ENCODE measurements at regions not wholly inside any gene's neighbourhood (a gene's known extent, or its start where the extent isn't known, plus 50 kb on each side); places are given as distances from the start of the nearest gene placed in this dataset.

- H3K4me1 Mint-ChIP-seq, result no peaks in the 10 kb centered on the region
- no peak for ATAC-seq (replicated peaks; ENCODE audit: extremely low read depth, poor library complexity, severe bottlenecking)
- H3K27me3 Mint-ChIP-seq, result no peaks in the 10 kb centered on the region
- DNase-seq (ENCODE audit: low spot score in 2 of 2), result no peak
- no peak overlapping the region for H3K4me3 Mint-ChIP-seq
- no peak overlapping the region for H3K27ac Mint-ChIP-seq (ENCODE audit: low read depth)
- H3K9me3 Mint-ChIP-seq, result no peaks in the 10 kb centered on the region
- H3K36me3 Mint-ChIP-seq (ENCODE audit: insufficient read depth), result no peaks in the 10 kb centered on the region
These were observed 1454.9 kb downstream of the ZPLD1 start for GRCh38 chr3:103889675-103890074.

DNA sequence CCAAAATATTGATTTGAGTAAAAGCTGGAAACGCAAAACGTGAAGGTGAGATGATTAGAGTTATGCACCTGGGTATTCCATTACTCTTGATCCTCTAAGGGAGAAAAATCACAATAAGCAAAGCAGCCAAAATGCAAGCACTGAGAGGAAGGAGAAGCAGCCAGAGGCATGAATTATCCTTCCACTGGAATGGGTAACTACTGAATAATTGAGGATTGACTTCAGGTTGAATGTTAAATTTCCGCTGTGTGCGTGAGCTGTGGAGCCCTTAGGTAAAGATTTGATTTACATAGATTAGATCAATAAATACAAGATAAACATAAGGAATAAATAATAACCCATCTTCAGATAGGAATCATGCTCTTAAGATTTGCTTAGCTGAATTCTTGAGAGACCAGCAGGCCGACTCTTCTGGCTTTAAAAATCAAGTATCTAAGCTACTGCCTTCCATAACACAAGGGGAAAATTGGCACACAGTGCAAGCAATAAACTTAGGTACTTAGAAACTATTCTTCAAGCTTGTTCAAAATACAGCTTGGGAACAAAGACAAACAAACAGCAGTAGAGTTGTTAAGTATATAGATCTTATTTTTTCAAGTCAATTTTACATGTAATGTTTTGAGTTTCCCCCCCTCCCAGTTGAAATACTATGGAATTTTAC lies 1459.5 kb downstream of the ZPLD1 start:
- H3K4me1 Mint-ChIP-seq, result no peaks in the 10 kb centered on the region
- DNase-seq (ENCODE audit: low spot score in 2 of 2), result no peak
- no peaks in the 10 kb centered on the region for H3K27me3 Mint-ChIP-seq
- no peak overlapping the region for H3K27ac Mint-ChIP-seq (ENCODE audit: low read depth)
- H3K4me3 Mint-ChIP-seq, result no peak overlapping the region
- ATAC-seq (replicated peaks; ENCODE audit: extremely low read depth, poor library complexity, severe bottlenecking), result no peak
- H3K9me3 Mint-ChIP-seq, result peaks cover 10% of the 10 kb centered on the region
- H3K36me3 Mint-ChIP-seq (ENCODE audit: insufficient read depth), result no peaks in the 10 kb centered on the region

DNA sequence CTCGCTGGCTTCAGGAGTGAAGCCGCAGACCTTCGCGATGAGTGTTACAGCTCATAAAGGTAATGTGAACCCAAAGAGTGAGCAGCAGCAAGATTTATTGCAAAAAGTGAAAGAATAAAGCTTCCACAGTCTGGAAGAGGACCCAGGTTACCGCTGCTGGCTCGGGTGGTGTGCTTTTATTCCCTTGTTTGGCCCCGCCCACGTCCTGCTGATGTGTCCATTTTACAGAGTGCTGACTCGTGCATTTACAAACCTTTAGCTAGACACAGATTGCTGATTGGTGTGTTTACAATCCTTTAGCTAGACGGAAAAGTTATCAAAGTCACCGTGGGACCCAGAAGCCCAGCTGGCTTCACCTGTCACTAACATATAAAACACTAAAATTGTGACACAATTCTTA lies 1464.5 kb downstream of the ZPLD1 start:
- H3K27ac Mint-ChIP-seq (ENCODE audit: low read depth), result no peak overlapping the region

DNA sequence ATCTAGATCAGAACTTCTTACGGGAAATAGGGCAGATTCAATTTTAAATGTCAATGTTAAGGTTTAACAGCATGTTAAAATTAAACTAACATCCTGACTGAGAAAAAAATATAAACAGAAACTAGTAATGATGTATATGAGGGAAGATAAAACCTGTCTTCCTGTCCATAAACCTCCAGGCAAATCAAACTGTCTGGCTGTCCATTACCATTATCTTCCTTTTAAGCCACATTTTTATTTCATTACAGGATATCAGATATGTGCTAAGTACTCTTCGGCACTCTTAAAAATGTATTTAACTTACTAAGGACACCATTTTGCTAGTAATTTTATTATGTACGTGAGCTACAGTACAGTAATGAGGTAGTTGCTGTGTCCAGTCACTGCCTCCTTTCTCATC lies 1461.7 kb upstream of the ALCAM start:
- H3K36me3 Mint-ChIP-seq (ENCODE audit: insufficient read depth), result peaks cover 4% of the 10 kb centered on the region
- H3K9me3 Mint-ChIP-seq, result peaks cover 9% of the 10 kb centered on the region
- no peaks in the 10 kb centered on the region for H3K4me1 Mint-ChIP-seq
- H3K4me3 Mint-ChIP-seq, result no peak overlapping the region
- no peak for ATAC-seq (replicated peaks; ENCODE audit: extremely low read depth, poor library complexity, severe bottlenecking)
- DNase-seq (ENCODE audit: low spot score in 2 of 2), result no peak
- H3K27ac Mint-ChIP-seq (ENCODE audit: low read depth), result no peak overlapping the region
- no peaks in the 10 kb centered on the region for H3K27me3 Mint-ChIP-seq

More for the DNA sequence above, 1464.5 kb downstream of the ZPLD1 start:
- Mint-ChIP-seq H3K27me3 (no peaks in the 10 kb centered on the region), H3K4me3 (no peak overlapping the region), H3K9me3 (peaks cover 19% of the 10 kb centered on the region), H3K36me3 (ENCODE audit: insufficient read depth) (peaks cover 3% of the 10 kb centered on the region), H3K4me1 (no peaks in the 10 kb centered on the region)
- ATAC-seq (replicated peaks; ENCODE audit: extremely low read depth, poor library complexity, severe bottlenecking) (no peak), DNase-seq (ENCODE audit: low spot score in 2 of 2) (no peak)

- peaks cover 9% of the 10 kb centered on the region for H3K9me3 Mint-ChIP-seq
These were observed 1460.4 kb upstream of the ALCAM start for GRCh38 chr3:103906304-103906703.

GRCh38 chr3:103906808-103907207 lies 1459.9 kb upstream of the ALCAM start:
- Mint-ChIP-seq H3K27me3 (no peaks in the 10 kb centered on the region), H3K4me1 (no peaks in the 10 kb centered on the region), H3K4me3 (no peak overlapping the region), H3K9me3 (peaks cover 4% of the 10 kb centered on the region), H3K36me3 (ENCODE audit: insufficient read depth) (peaks cover 4% of the 10 kb centered on the region), H3K27ac (ENCODE audit: low read depth) (no peak overlapping the region)
- DNase-seq (ENCODE audit: low spot score in 2 of 2) (no peak), ATAC-seq (replicated peaks; ENCODE audit: extremely low read depth, poor library complexity, severe bottlenecking) (no peak)

More at GRCh38 chr3:103906304-103906703, 1460.4 kb upstream of the ALCAM start:
- Mint-ChIP-seq H3K36me3 (ENCODE audit: insufficient read depth) (peaks cover 4% of the 10 kb centered on the region), H3K27me3 (no peaks in the 10 kb centered on the region), H3K4me1 (no peaks in the 10 kb centered on the region), H3K4me3 (no peak overlapping the region), H3K27ac (ENCODE audit: low read depth) (no peak overlapping the region)
- ATAC-seq (replicated peaks; ENCODE audit: extremely low read depth, poor library complexity, severe bottlenecking), result no peak
- DNase-seq (ENCODE audit: low spot score in 2 of 2), result no peak

- H3K27ac Mint-ChIP-seq (ENCODE audit: low read depth), result no peak overlapping the region
- ATAC-seq (replicated peaks; ENCODE audit: extremely low read depth, poor library complexity, severe bottlenecking) (no peak), DNase-seq (ENCODE audit: low spot score in 2 of 2) (no peak)
- H3K4me3 Mint-ChIP-seq, result no peak overlapping the region
- no peaks in the 10 kb centered on the region for H3K9me3 Mint-ChIP-seq
- H3K4me1 Mint-ChIP-seq, result no peaks in the 10 kb centered on the region
- H3K36me3 Mint-ChIP-seq (ENCODE audit: insufficient read depth), result peaks cover 3% of the 10 kb centered on the region
- no peaks in the 10 kb centered on the region for H3K27me3 Mint-ChIP-seq
These were observed 1459.1 kb upstream of the ALCAM start for GRCh38 chr3:103907567-103907966.

- Mint-ChIP-seq H3K36me3 (ENCODE audit: insufficient read depth) (peaks cover 1% of the 10 kb centered on the region), H3K27me3 (no peaks in the 10 kb centered on the region), H3K9me3 (no peaks in the 10 kb centered on the region), H3K4me3 (no peak overlapping the region), H3K4me1 (no peaks in the 10 kb centered on the region), H3K27ac (ENCODE audit: low read depth) (no peak overlapping the region)
- DNase-seq (ENCODE audit: low spot score in 2 of 2), result no peak
- ATAC-seq (replicated peaks; ENCODE audit: extremely low read depth, poor library complexity, severe bottlenecking), result no peak
These were observed 1457.3 kb upstream of the ALCAM start for GRCh38 chr3:103909395-103909794.

DNA sequence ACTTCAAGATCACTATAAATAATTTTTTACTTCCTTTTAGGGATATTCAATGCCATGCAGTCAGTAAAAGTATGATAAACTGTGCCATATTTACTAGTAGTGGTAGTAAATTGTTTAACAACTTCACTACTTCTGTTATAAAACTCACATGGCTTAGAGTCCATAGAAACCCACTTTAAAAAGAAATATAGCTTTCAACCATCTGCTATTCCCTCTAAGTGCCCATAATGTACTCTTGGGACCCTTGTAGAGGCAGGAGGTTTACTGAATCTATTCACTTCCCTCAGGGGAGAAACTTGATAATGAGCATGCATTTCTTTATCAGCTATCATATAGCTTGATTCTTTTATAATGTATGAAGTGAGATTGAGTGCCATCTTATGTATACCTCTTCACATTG lies 1448.4 kb upstream of the ALCAM start:
- ATAC-seq (replicated peaks; ENCODE audit: extremely low read depth, poor library complexity, severe bottlenecking), result no peak
- DNase-seq (ENCODE audit: low spot score in 2 of 2), result no peak
- Mint-ChIP-seq H3K4me1 (no peaks in the 10 kb centered on the region), H3K27ac (ENCODE audit: low read depth) (no peak overlapping the region), H3K36me3 (ENCODE audit: insufficient read depth) (peaks cover 2% of the 10 kb centered on the region), H3K27me3 (no peaks in the 10 kb centered on the region), H3K9me3 (no peaks in the 10 kb centered on the region), H3K4me3 (no peak overlapping the region)

GRCh38 chr3:103919327-103919726 lies 1447.4 kb upstream of the ALCAM start:
- ATAC-seq (replicated peaks; ENCODE audit: extremely low read depth, poor library complexity, severe bottlenecking) (no peak), DNase-seq (ENCODE audit: low spot score in 2 of 2) (no peak)
- H3K4me1 Mint-ChIP-seq, result no peaks in the 10 kb centered on the region
- H3K4me3 Mint-ChIP-seq, result no peak overlapping the region
- no peak overlapping the region for H3K27ac Mint-ChIP-seq (ENCODE audit: low read depth)
- peaks cover 2% of the 10 kb centered on the region for H3K36me3 Mint-ChIP-seq (ENCODE audit: insufficient read depth)
- no peaks in the 10 kb centered on the region for H3K27me3 Mint-ChIP-seq
- H3K9me3 Mint-ChIP-seq, result no peaks in the 10 kb centered on the region

DNA sequence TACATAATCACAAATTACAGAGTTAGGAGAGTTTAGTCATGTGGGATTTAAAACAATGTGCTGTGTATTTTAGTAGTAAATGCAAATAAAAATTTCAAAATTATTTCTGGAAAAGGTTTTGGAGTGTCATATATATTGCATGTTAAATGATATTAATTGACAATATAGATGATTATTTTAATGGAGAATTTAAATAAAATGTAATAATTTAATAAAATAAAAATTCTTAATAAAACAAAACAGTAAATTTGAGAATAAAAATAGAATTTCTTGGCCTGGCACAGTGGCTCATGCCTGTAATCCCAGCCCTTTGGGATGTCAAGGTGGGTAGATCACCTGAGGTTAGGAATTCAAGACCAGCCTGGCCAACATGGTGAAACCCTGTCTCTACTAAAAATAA lies 1442.8 kb upstream of the ALCAM start:
- no peaks in the 10 kb centered on the region for H3K36me3 Mint-ChIP-seq (ENCODE audit: insufficient read depth)
- no peak for DNase-seq (ENCODE audit: low spot score in 2 of 2)
- H3K27me3 Mint-ChIP-seq, result no peaks in the 10 kb centered on the region
- H3K27ac Mint-ChIP-seq (ENCODE audit: low read depth), result no peak overlapping the region
- H3K9me3 Mint-ChIP-seq, result peaks cover 12% of the 10 kb centered on the region
- ATAC-seq (replicated peaks; ENCODE audit: extremely low read depth, poor library complexity, severe bottlenecking), result no peak
- no peaks in the 10 kb centered on the region for H3K4me1 Mint-ChIP-seq
- no peak overlapping the region for H3K4me3 Mint-ChIP-seq

DNA sequence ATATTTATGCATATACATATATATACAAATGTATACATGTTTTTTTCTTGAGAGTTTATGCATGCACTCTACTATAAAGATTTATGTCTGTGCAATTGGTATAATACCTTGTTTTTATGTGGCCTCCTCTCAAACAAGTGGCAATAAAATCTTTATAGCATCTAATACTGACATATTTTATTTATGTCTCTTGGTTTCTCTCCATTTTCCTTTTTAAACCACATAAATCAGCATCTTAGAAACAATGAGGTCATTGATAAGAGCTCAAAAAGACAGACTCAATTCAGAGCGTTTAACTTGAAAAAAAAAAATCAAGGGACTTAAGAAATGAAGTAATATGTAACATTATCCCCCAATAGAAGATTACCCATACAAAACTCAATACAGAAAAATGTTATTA lies 1442.2 kb upstream of the ALCAM start:
- Mint-ChIP-seq H3K27me3 (no peaks in the 10 kb centered on the region), H3K4me1 (no peaks in the 10 kb centered on the region), H3K9me3 (peaks cover 12% of the 10 kb centered on the region), H3K36me3 (ENCODE audit: insufficient read depth) (no peaks in the 10 kb centered on the region), H3K27ac (ENCODE audit: low read depth) (no peak overlapping the region), H3K4me3 (no peak overlapping the region)
- no peak for DNase-seq (ENCODE audit: low spot score in 2 of 2)
- ATAC-seq (replicated peaks; ENCODE audit: extremely low read depth, poor library complexity, severe bottlenecking), result no peak

DNA sequence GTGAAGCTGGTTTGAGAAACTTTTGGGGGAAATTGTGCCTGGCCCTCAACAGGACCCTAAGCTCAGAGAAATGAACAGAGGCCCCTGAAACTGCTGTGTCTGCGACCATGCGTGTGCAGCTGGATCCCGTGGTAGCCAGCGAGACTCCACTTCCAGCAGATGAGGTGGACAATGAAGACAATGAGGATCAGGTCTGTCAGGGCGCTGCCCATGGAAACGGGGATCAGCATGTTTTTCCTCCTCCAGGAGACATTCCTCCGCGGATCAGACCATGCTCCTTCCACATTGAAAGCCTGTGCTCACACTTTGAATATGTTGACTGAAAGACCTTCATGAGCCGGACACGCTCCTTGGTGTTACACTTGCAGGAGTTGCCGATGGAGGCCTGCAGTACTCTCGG lies 1439.8 kb upstream of the ALCAM start:
- Mint-ChIP-seq H3K36me3 (ENCODE audit: insufficient read depth) (no peaks in the 10 kb centered on the region), H3K4me3 (no peak overlapping the region), H3K27me3 (no peaks in the 10 kb centered on the region), H3K9me3 (peaks cover 24% of the 10 kb centered on the region), H3K27ac (ENCODE audit: low read depth) (no peak overlapping the region), H3K4me1 (no peaks in the 10 kb centered on the region)
- ATAC-seq (replicated peaks; ENCODE audit: extremely low read depth, poor library complexity, severe bottlenecking) (no peak), DNase-seq (ENCODE audit: low spot score in 2 of 2) (no peak)
